ENCODE measurements at regions not wholly inside any gene's neighbourhood (a gene's known extent, or its start where the extent isn't known, plus 50 kb on each side); places are given as distances from the start of the nearest gene placed in this dataset.

- no peaks in the 10 kb centered on the region for H3K9me3 ChIP-seq
- intact Hi-C loops (cut with DNase I) = no loop called here
Measured at GRCh38 chr6:147075381-147075780, 128.8 kb upstream of the STXBP5 start.

GRCh38 chr6:147077251-147077650 lies 127.0 kb upstream of the STXBP5 start:
- TF ChIP-seq POLR2A (IDR thresholded peaks at IDR 0.05) (no peak), CTCF (IDR thresholded peaks at IDR 0.05) (no peak)
- no peak overlapping the region for H3K4me3 ChIP-seq
- H3K27me3 ChIP-seq = no peaks in the 10 kb centered on the region
- 85% methylated on average over 4 of the region's 5 CpGs for WGBS (ENCODE audit: insufficient coverage, low coverage, low lambda C conversion rate, missing lambda C conversion rate)
- no peaks in the 10 kb centered on the region for H3K4me1 ChIP-seq
- no peaks in the 10 kb centered on the region for H3K9me3 ChIP-seq
- no peaks in the 10 kb centered on the region for H3K36me3 ChIP-seq
- no peak overlapping the region for H3K27ac ChIP-seq
- ATAC-seq = no peak
- intact Hi-C loops (cut with DNase I) = no loop called here
- no peak for DNase-seq

More at GRCh38 chr6:147075381-147075780, 128.8 kb upstream of the STXBP5 start:
- H3K4me3 ChIP-seq = no peak overlapping the region
- no peak for DNase-seq
- WGBS (ENCODE audit: insufficient coverage, low coverage, low lambda C conversion rate, missing lambda C conversion rate) = 56% methylated on average over 1 of the region's 1 CpG
- no peaks in the 10 kb centered on the region for H3K27me3 ChIP-seq
- no peak for ATAC-seq
- no peak overlapping the region for H3K27ac ChIP-seq
- H3K36me3 ChIP-seq = no peaks in the 10 kb centered on the region
- H3K4me1 ChIP-seq = no peaks in the 10 kb centered on the region
- TF ChIP-seq CTCF (IDR thresholded peaks at IDR 0.05) (no peak), POLR2A (IDR thresholded peaks at IDR 0.05) (no peak)

GRCh38 chr6:147078106-147078505 lies 126.1 kb upstream of the STXBP5 start:
- 45% methylated on average over 2 of the region's 2 CpGs for WGBS (ENCODE audit: insufficient coverage, low coverage, low lambda C conversion rate, missing lambda C conversion rate)
- ATAC-seq (peak in 1 of 4 donors; percentile 18), DNase-seq (no peak)
- intact Hi-C loops (cut with DNase I) = no loop called here
- Histone ChIP-seq H3K9me3 (no peaks in the 10 kb centered on the region), H3K27ac (no peak overlapping the region), H3K4me1 (no peaks in the 10 kb centered on the region), H3K27me3 (no peaks in the 10 kb centered on the region), H3K4me3 (no peak overlapping the region), H3K36me3 (no peaks in the 10 kb centered on the region)
- no peak for TF ChIP-seq POLR2A (IDR thresholded peaks at IDR 0.05)
- no peak for TF ChIP-seq CTCF (IDR thresholded peaks at IDR 0.05)

- Histone ChIP-seq H3K36me3 (no peaks in the 10 kb centered on the region), H3K4me1 (no peaks in the 10 kb centered on the region), H3K27me3 (no peaks in the 10 kb centered on the region), H3K4me3 (no peak overlapping the region), H3K9me3 (no peaks in the 10 kb centered on the region), H3K27ac (no peak overlapping the region)
- no peak for ATAC-seq
- DNase-seq = no peak
- 88% methylated on average over 2 of the region's 2 CpGs for WGBS (ENCODE audit: insufficient coverage, low coverage, low lambda C conversion rate, missing lambda C conversion rate)
- TF ChIP-seq CTCF (IDR thresholded peaks at IDR 0.05) (no peak), POLR2A (IDR thresholded peaks at IDR 0.05) (no peak)
- intact Hi-C loops (cut with DNase I) = no loop called here
Measured at GRCh38 chr6:147078602-147079001, 125.6 kb upstream of the STXBP5 start.

GRCh38 chr6:147080225-147080624 lies 124.0 kb upstream of the STXBP5 start:
- ATAC-seq = no peak
- H3K9me3 ChIP-seq = no peaks in the 10 kb centered on the region
- H3K4me3 ChIP-seq = no peak overlapping the region
- DNase-seq = no peak
- 89% methylated on average over 4 of the region's 4 CpGs for WGBS (ENCODE audit: insufficient coverage, low coverage, low lambda C conversion rate, missing lambda C conversion rate)
- no peak overlapping the region for H3K27ac ChIP-seq
- TF ChIP-seq CTCF (IDR thresholded peaks at IDR 0.05) (no peak), POLR2A (IDR thresholded peaks at IDR 0.05) (no peak)
- no peaks in the 10 kb centered on the region for H3K4me1 ChIP-seq
- H3K36me3 ChIP-seq = no peaks in the 10 kb centered on the region
- no peaks in the 10 kb centered on the region for H3K27me3 ChIP-seq
- intact Hi-C loops (cut with DNase I) = no loop called here
